GM19240 (cell line): ENCODE measurements at regions not wholly inside any gene's neighbourhood (a gene's known extent, or its start where the extent isn't known, plus 50 kb on each side); places are given as distances from the start of the nearest gene placed in this dataset.
"Not testable (repeated sequence)": the region's sequence is repeated elsewhere in the genome, so short reads cannot be mapped to it uniquely, and the experiment has no call there.

ENCODE experiments used
- DNase-seq: peaks from one replicate; pipeline ENCODE4 v3.0.0; 2011; ENCODE audit warnings: low spot score; ENCODE audit not compliant: insufficient read length

DNA sequence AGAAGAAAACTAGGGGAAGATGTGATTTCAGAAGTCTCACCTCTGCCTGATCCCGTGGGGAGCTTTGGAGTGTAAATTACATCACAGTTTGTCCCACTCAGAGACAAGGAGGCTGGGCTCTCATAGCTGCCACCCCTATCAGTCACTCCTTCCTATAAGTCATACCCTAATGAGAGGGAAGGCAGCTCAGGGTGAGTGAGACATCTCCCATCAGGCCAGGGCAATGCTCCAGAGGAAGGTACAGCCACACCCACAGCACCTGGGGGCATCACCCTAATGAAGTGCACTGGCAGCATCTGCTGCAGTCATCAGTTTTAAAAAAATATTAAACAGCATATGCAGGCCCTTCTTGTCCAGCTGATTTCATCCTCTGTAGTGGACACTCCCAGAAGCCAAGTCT lies 223.1 kb upstream of the NBPF12 start:
- DNase-seq: not testable (repeated sequence)

DNA sequence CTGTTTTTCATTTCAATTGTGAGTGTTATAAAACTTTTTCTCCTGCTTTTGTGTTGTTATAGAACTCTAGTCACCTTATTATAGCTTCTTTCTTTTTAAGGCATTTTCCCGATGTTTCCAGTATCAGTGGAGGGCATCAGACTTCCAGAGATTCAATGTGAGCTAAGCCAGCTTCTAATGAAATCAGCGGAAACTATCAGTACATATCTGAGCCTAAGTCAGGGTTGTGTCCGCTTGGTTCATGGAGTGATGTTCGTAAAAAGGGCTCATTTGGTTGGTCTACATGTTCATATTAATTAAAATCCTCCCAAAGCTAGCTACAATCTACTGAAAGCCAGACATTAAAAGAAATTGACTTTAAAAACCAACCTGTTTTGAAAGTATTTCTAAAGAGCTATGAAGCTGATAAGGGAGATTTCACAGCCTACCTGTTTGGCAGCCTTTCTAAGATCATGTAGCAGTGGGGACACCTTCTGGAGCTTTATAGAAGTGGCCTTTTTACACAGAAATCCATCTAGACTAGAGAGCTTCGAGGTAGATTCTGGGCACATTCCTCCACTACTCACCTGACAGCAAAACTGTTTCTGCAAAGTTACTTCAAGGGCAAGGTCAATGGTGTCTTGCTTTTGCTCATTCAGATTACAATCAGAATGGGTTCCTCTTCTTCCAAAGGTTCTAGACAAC lies 227.1 kb upstream of the NBPF12 start:
- DNase-seq: not testable (repeated sequence)

DNA sequence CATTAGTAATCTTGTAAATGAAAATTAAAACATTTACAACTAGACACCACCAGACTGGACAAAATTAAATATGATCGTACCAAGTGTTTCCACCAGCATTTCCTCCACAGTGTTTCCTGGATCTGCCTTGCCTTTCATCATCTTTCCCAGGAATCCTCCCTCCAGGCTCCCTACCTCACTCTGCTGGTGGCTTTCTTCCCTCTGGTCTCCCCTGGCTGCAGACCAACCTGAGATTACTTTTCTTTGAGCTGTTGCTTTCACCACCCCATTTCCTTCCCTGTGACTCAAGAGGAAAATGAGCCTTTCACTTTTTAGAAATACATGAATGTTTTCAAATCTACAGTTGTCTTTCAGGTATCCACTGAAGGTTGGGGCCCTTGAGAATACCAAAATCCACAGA lies 228.8 kb upstream of the NBPF12 start:
- not testable (repeated sequence) for DNase-seq

DNA sequence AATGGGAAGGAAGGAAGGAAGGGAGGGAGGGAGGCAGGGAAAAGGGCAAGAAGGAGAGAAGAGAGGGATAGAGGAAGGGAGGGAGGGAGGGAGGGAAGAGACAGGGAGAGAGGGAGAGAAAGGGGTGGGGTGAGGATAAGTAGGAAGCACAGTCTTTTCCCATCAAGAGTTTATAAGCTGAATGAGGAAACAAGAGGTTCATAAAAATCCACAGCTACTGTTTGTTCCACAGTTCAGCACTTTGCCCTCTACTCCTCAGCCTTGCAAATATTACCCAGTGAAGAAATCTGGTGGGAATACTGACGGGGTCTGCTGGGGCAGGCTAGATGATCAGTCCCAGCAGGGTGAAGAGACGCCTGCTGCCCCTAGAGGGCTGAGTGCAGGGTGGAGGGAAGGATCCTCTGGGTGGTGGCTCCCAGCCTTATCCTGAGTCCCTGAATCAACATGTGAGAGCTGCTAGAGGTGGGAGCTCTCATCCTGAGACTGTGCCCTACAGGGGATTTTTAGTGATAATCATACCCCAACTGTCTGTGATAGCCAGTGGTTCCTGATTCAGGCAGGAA lies 233.9 kb upstream of the NBPF12 start:
- not testable (repeated sequence) for DNase-seq

DNA sequence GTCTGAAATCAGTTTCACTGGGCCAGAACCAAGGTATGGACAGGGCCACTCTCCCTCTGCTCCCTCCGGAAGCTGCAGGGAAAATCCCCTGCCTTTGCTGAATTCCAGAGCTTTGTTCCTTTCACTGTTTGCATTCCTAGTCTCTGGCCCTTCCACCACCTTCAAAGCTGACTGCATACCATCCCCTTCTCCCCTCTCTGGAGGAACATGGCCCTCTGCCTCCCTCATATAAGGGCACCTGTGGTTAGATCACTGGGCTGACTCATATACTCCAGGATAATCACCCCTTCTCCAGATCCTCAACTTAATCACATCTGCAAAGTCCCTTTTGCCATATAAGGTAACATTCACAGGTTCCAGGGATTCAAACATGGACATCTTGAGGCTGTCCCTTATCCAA lies 236.8 kb upstream of the NBPF12 start:
- not testable (repeated sequence) for DNase-seq

DNA sequence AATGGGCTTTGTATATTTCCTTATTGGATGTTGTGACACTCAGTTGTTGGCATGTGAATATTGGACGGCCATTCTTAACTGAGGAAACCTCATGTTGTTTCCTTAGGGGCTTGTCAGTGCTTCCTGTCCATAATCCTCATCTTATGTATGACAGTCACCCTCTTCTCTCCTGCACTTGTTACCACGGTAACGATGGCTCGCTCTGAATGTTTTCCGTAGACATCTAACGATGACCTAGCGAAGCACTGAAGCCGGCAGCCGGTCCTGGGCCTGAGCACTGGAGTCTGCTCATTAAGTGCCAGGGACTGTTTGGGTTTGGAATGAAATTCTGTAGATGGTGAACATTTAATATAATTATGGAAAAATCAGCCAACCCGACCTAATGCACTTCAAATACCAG lies 242.7 kb upstream of the NBPF12 start:
- not testable (repeated sequence) for DNase-seq

DNA sequence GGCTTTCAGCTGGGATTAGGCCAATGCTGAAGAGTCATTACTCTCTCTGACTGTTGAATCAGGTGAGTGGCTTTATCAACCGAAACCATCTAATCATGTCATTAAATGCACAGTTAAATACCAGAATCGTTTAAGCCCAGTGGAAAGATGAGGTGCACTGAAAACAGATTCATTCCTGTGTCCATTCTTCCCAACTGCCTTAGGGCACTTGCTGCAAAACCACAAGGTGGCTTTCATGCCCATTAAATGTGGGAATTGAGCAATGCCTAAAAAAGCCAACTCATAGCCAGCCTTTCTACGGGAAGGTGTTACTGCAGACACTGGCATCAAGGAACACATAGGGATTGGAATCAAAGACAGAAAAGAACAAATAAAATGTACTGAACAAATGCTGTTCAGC lies 246.3 kb upstream of the NBPF12 start:
- DNase-seq: not testable (repeated sequence)

DNA sequence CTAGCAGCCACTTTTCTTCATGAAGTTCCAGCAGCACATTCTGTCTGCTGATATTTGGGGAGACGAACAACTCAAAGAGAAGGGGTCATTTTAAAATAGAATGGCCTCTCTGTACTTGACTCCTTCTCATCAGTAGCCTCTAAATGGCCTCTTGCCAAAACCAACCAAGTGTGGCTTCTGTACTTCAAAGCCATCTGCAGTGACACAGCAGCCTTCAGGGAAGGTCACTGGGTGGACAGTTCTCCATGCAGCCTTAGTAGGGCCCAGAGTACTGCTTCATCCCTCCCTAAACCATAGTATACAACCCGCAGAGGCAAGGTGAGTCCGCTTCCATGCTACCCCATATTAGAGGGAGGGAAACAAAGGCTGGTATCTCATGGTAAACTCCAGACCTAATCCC lies 249.2 kb upstream of the NBPF12 start:
- DNase-seq: not testable (repeated sequence)

DNA sequence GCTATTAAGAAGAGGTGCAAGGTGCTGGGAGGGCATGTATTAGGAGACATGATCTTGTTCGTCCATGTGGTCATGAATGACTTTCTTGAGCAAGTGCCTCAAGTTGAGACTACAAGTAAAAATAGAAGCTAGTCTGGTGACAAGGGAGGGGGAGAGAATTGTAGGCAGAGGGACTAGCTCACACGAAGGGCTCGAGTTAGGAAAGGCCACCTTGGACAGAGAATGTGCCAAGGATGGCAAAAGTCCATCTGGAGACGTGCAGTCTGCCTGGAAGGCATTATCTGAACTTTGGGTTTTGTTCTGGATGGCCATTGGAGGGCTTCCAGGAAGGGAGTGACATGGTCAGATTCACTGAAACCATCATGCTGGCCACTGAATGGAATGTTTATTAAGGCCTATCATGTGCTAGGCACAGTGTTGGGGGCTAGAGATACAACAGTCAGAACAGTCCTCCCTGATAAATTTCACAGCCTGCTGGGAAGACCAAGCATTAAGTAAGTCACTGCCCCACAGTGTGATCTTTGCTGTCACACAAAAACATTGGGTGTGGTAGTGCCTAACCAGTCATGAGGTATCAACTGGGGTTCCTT lies 251.3 kb upstream of the NBPF12 start:
- not testable (repeated sequence) for DNase-seq

DNA sequence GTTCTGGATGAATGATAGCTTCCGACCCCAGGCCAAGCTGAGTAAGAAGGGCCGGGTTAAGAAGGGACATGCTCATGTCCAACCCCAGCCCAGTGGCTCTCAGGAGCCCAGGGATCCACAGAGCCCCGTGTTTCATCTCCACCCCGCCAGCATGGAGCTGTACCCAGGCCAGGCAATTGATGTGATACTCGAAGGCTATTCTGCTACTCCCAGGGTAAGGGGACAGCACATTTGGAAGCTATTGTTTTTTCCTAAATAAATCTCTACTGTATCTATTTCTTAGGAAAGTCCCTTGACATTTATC lies 255.0 kb upstream of the NBPF12 start:
- not testable (repeated sequence) for DNase-seq

DNA sequence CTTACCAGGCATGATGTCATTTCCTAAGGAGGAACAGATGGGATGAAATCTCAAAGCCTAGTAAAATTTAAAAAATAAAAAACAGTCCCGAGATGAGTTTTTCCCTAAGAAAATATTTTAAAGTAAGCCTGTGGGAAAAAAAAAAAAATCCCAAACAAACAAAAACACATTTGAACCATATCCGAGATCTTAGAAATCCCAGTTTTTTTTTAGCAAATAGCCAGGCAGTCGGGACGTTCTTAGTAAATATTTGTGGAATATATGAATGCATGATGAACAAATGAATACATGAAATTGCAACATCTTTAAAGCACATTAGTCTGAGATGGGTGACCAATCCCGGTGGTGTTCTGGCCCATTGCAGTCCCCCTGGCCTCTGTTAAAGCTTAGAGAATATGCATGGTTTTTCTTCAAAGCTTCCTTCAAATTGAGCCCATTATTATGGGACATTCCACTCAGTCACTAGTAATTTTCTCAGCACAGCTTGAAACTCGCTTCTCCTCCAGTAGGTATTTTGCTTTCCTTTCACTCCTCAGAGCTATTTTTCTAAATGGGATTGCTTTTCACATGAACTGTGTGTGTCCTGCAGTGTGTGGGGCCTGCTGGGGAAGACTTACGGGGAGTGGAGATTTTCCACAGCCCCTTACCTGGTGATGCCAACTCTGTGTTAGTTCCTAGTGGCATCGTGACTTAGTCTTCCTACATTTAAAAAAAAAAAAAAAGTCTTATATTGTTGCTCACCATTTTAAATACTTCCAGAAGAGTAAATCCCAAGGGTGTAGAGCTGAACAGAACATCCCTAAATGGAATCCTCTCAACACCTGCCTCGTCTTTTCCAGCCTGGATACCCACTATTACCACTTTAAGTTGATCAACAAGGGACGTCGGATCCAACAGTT lies 255.6 kb upstream of the NBPF12 start:
- DNase-seq: not testable (repeated sequence)

DNA sequence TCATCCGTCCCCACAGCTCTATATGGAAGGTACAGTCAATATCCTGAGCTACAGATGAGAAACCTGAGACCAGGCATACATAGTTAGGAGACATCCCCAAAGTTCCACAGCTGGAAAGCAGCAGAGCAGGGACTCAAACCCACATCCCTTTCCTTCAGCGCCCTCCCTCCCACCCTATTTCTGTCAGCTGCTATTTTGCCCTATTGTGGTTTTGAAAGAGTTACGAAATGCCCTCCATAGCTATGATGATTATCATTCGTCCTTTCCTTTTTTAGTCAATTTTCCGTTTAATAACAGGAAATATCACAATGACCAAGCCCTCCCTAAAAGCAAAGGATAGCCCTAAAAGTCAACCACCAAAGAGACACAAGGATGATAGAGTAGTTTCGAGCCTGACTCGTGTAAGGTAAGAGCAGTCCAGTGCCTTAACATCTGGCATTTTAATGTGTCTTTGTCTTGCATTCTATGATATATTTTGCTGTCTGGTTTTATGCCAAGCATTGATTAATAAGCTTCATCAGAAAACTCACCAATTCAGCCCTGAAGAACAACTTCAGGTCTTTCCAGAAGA lies 264.3 kb upstream of the NBPF12 start:
- DNase-seq: not testable (repeated sequence)

DNA sequence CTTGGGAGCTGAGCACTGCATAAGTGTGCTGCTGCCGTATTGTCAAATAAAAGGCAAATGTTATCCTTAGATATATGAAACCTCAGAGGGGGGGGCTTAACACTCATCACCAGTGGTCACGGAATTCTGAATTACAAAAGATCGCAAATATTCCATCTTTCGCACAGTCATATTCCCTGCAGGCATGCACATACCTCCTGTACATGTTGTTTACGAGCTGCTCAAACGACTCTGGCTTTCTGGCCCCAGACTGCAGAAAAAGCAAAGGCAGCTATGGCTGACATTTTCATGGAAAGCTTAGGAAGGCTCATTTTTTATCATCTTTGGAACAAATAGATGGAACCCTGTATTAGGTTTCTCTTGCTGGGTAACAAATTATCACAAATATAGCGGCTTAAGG lies 265.5 kb upstream of the NBPF12 start:
- not testable (repeated sequence) for DNase-seq

DNA sequence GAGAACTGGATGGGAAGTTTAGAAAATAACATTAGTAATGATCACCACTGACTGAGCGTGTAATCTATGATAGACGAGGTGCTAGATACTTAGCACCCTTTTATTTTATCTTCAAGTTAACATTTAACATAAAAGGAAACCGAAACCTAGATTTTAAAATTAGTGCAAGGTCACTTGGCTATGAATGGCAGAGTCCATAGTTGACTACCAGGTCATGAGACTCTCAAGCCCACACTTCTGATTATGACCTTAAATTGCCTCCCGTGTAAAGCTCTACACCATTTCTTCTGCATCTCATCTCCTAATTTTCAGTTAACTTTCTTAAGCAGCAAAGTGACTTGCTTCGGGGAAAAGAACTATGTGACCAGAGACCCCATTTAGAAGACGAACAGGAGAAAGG lies 266.5 kb upstream of the NBPF12 start:
- not testable (repeated sequence) for DNase-seq

DNA sequence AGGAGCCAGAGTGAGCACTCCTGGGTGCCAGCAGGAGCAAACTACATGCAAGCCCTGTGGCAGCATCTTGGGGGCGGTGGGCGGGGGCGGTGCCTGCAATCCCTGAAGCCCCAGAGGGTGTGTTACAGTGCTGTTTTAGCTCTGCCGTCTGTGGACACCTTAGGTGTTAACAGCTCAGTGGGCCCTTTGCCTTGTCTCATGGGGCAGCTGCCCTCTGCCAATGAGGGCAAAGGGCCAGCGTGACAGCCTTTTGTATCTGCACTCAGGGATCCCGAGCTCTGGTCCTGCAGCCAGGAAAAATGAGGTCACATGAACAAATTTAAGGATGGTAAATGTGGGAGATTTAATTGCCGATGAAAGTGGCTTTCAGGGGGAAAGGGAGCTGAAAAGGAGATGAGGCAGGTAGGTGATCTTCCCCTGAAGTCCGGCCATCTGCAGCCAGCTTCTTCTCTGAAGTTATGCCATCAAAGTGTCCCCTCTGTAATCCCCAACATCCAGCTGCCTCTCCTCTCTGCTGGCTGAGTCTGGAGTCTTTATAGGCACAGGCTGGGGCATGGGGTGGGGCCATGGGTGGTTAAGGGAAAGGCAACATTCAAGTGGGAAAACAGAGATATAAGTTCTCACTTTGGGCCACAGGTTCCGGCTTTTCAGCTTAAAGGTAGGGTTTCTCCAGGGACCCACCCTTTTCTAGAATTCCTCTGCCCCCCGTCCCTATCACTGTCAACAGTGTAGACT lies 267.1 kb upstream of the NBPF12 start:
- not testable (repeated sequence) for DNase-seq

DNA sequence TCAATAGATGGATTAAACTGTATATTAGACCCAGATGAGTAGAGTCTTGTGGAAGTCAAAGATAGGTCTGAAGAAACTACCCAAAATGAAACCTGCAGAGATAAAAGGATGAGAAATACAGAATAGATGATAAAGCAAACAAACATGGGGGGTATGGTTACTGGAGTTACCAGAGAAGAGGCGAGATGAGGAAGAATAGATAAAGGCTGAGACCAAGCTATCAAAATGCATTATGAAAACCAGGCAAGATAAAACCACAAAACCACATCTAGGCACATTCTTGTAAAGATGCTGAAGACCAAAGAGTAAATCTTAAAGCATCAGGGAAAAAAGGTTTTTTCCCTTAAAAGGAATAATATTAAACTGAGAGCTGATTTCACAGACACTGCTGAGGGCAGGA lies 271.8 kb upstream of the NBPF12 start:
- not testable (repeated sequence) for DNase-seq

DNA sequence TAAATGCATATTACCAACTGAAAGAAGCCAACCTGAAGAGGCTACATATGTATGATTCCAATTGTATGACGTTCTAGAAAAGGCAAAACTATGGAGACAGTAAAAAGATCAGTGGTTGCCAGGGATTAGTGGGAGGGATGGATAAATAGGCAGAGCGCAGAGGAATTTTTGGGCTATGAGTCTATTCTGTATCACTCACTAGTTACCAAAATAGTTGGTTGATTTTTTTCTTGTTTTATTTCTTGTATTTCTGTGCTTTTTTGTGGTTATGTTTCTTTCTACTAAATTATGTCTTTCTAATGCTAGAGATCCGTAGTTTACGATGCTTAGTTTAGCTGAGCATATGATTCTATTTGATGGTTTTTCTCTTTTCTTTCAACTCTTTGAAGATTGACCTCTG lies 277.9 kb upstream of the NBPF12 start:
- not testable (repeated sequence) for DNase-seq

DNA sequence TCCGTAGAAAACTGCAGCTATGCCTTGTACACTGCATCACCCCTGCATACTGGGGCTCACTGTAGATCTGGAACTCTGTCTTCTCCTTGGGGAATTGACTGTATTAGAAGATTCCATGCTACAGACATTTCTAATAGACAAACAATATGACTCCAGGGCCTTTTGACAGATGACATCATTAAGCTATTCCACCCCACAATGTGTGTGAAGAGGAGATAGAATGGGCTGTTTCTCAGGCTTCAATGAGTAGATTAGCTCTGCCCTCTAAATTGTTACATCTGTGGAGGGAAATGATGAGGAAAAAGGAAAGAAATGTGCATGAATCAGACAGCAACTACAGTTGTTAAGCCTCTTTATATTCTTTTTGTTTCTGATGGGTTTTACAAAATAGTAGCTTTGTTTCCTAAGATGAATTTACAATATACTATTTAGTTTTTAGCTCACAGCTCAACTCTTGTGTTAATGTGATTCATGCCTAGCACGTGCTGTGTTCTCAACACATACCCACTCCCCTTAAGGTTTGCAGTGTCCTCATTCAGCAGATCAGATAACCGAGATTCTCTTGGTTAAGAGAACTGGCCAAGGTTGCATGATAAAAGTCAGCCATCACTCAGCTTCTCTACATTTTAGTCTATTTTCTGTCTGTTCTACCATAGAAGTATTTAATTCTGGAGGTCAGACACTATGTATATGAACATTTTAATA lies 281.6 kb upstream of the NBPF12 start:
- DNase-seq: not testable (repeated sequence)

DNA sequence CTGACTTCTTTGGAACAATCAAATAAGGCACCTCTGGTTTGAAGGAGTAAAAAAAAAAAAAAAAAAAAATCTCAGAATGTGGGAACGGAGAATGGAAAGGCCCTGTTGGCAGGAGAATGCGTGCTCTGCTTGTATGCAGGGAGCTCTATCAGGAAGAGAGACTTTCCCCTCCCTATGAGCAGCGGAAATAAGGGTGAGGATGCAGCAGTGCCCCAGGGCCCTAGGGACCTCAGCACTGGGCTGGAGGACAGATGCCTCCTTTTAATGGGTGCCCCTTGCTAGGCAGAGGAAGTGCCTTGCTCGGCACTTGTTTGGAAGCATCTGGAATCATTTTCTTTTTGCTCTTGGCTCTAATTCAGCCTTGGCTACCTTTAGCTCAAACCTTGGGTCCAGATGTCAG lies 283.4 kb upstream of the NBPF12 start:
- not testable (repeated sequence) for DNase-seq

DNA sequence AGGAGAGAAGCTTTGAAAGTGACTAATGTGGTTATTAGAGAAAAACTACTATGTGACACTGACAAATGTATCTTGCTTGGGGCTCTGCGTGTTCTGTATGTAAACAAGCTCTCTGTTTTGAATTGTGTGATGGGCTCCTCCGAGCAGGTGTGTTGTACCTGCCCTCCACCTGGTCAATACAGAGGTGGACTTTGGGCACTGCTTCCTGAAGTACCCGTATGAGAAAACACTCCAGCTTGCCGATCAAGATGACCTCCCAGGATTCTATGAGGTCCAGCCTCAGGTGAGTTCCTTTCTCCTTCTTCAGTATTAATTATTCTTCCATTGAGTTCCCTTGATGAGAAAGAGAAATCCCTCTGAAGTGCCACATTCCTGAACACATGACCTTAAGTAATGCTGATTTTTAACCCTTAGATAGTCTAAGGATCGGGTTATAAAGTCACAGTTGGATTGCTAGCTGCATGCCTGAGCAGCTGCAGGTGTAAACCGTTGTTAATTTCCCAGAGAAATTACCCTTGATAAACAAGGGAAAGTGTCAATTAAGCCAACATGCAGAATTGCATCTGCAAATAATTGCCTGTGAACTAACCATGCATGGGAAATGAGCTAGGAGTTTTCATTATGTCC lies 292.0 kb upstream of the NBPF12 start:
- not testable (repeated sequence) for DNase-seq
